ENCODE measurements at regions not wholly inside any gene's neighbourhood (a gene's known extent, or its start where the extent isn't known, plus 50 kb on each side); places are given as distances from the start of the nearest gene placed in this dataset.
"Not testable (repeated sequence)": the region's sequence is repeated elsewhere in the genome, so short reads cannot be mapped to it uniquely, and the experiment has no call there.

GRCh38 chr22:10685436-10685835 lies 4842.6 kb upstream of the OR11H1 start:
- H3K27ac ChIP-seq (ENCODE audit: low read length); H3K4me1 ChIP-seq (ENCODE audit: low read length); H3K4me2 ChIP-seq (ENCODE audit: low read depth, low read length, poor library complexity, severe bottlenecking); H3K9ac ChIP-seq (ENCODE audit: low read length); H3K79me2 ChIP-seq (ENCODE audit: low read length); DNase-seq; H3K27me3 ChIP-seq (ENCODE audit: low read length); H3K9me2 ChIP-seq (replicated peaks; ENCODE audit: insufficient read depth, low read length); H4K20me1 ChIP-seq (ENCODE audit: insufficient read depth, low read depth, low read length); H3K9me3 ChIP-seq (ENCODE audit: low read length); H3K4me3 ChIP-seq (ENCODE audit: low read length); H2AFZ ChIP-seq (ENCODE audit: low read length); H3K36me3 ChIP-seq (ENCODE audit: insufficient read depth, low read length): not testable (repeated sequence)

- not testable (repeated sequence) for H3K27me3 ChIP-seq (ENCODE audit: low read length); H3K4me2 ChIP-seq (ENCODE audit: low read depth, low read length, poor library complexity, severe bottlenecking); H3K27ac ChIP-seq (ENCODE audit: low read length); H3K9me3 ChIP-seq (ENCODE audit: low read length); H3K9me2 ChIP-seq (replicated peaks; ENCODE audit: insufficient read depth, low read length); DNase-seq; H3K4me1 ChIP-seq (ENCODE audit: low read length); H3K36me3 ChIP-seq (ENCODE audit: insufficient read depth, low read length); H4K20me1 ChIP-seq (ENCODE audit: insufficient read depth, low read depth, low read length); H3K79me2 ChIP-seq (ENCODE audit: low read length); H3K9ac ChIP-seq (ENCODE audit: low read length); H3K4me3 ChIP-seq (ENCODE audit: low read length); H2AFZ ChIP-seq (ENCODE audit: low read length)
Observed at GRCh38 chr22:10687256-10687655, 4840.7 kb upstream of the OR11H1 start.

GRCh38 chr22:10698836-10699235 lies 4829.2 kb upstream of the OR11H1 start:
- H3K4me3 ChIP-seq (ENCODE audit: low read length); H3K4me2 ChIP-seq (ENCODE audit: low read depth, low read length, poor library complexity, severe bottlenecking); H4K20me1 ChIP-seq (ENCODE audit: insufficient read depth, low read depth, low read length); H3K27me3 ChIP-seq (ENCODE audit: low read length); H3K9me3 ChIP-seq (ENCODE audit: low read length); H3K9me2 ChIP-seq (replicated peaks; ENCODE audit: insufficient read depth, low read length); DNase-seq; H3K79me2 ChIP-seq (ENCODE audit: low read length); H3K4me1 ChIP-seq (ENCODE audit: low read length); H2AFZ ChIP-seq (ENCODE audit: low read length); H3K9ac ChIP-seq (ENCODE audit: low read length); H3K27ac ChIP-seq (ENCODE audit: low read length); H3K36me3 ChIP-seq (ENCODE audit: insufficient read depth, low read length): not testable (repeated sequence)

- H3K9me2 ChIP-seq (replicated peaks; ENCODE audit: insufficient read depth, low read length); H3K27me3 ChIP-seq (ENCODE audit: low read length); H3K9me3 ChIP-seq (ENCODE audit: low read length); H3K79me2 ChIP-seq (ENCODE audit: low read length); H3K4me2 ChIP-seq (ENCODE audit: low read depth, low read length, poor library complexity, severe bottlenecking); H3K27ac ChIP-seq (ENCODE audit: low read length); H3K36me3 ChIP-seq (ENCODE audit: insufficient read depth, low read length); H3K4me3 ChIP-seq (ENCODE audit: low read length); H3K9ac ChIP-seq (ENCODE audit: low read length); H3K4me1 ChIP-seq (ENCODE audit: low read length); H4K20me1 ChIP-seq (ENCODE audit: insufficient read depth, low read depth, low read length); H2AFZ ChIP-seq (ENCODE audit: low read length); DNase-seq: not testable (repeated sequence)
Observed at GRCh38 chr22:10699301-10700097, 4828.5 kb upstream of the OR11H1 start.

GRCh38 chr22:10708175-10708574 lies 4819.8 kb upstream of the OR11H1 start:
- H3K9me3 ChIP-seq (ENCODE audit: low read length): peaks cover 16% of the 10 kb centered on the region
- not testable (repeated sequence) for H2AFZ ChIP-seq (ENCODE audit: low read length); H3K79me2 ChIP-seq (ENCODE audit: low read length); H3K27me3 ChIP-seq (ENCODE audit: low read length); H4K20me1 ChIP-seq (ENCODE audit: insufficient read depth, low read depth, low read length); H3K27ac ChIP-seq (ENCODE audit: low read length); H3K4me1 ChIP-seq (ENCODE audit: low read length); H3K4me2 ChIP-seq (ENCODE audit: low read depth, low read length, poor library complexity, severe bottlenecking); H3K36me3 ChIP-seq (ENCODE audit: insufficient read depth, low read length); H3K4me3 ChIP-seq (ENCODE audit: low read length); H3K9me2 ChIP-seq (replicated peaks; ENCODE audit: insufficient read depth, low read length); H3K9ac ChIP-seq (ENCODE audit: low read length); DNase-seq

GRCh38 chr22:10710923-10711322 lies 4817.1 kb upstream of the OR11H1 start:
- H2AFZ ChIP-seq (ENCODE audit: low read length); H3K27ac ChIP-seq (ENCODE audit: low read length); H3K27me3 ChIP-seq (ENCODE audit: low read length); H3K4me2 ChIP-seq (ENCODE audit: low read depth, low read length, poor library complexity, severe bottlenecking); H3K4me1 ChIP-seq (ENCODE audit: low read length); H3K79me2 ChIP-seq (ENCODE audit: low read length); H3K9me2 ChIP-seq (replicated peaks; ENCODE audit: insufficient read depth, low read length); DNase-seq; H3K9ac ChIP-seq (ENCODE audit: low read length); H4K20me1 ChIP-seq (ENCODE audit: insufficient read depth, low read depth, low read length); H3K36me3 ChIP-seq (ENCODE audit: insufficient read depth, low read length); H3K4me3 ChIP-seq (ENCODE audit: low read length): not testable (repeated sequence)
- H3K9me3 ChIP-seq (ENCODE audit: low read length): peaks cover 35% of the 10 kb centered on the region

GRCh38 chr22:10722804-10723203 lies 4805.2 kb upstream of the OR11H1 start:
- H3K9me2 ChIP-seq (replicated peaks; ENCODE audit: insufficient read depth, low read length); H4K20me1 ChIP-seq (ENCODE audit: insufficient read depth, low read depth, low read length); H3K9ac ChIP-seq (ENCODE audit: low read length); H3K27ac ChIP-seq (ENCODE audit: low read length); H2AFZ ChIP-seq (ENCODE audit: low read length); H3K27me3 ChIP-seq (ENCODE audit: low read length); H3K4me1 ChIP-seq (ENCODE audit: low read length); DNase-seq; H3K79me2 ChIP-seq (ENCODE audit: low read length); H3K4me2 ChIP-seq (ENCODE audit: low read depth, low read length, poor library complexity, severe bottlenecking); H3K36me3 ChIP-seq (ENCODE audit: insufficient read depth, low read length): not testable (repeated sequence)
- Histone ChIP-seq H3K4me3 (ENCODE audit: low read length) (0 out of 2 replicates have a peak overlapping the region, but pooled peaks have one; percentile 2), H3K9me3 (ENCODE audit: low read length) (peaks cover 42% of the 10 kb centered on the region)

GRCh38 chr22:10723966-10724365 lies 4804.0 kb upstream of the OR11H1 start:
- H3K27ac ChIP-seq (ENCODE audit: low read length): not testable (repeated sequence)

More at GRCh38 chr22:10723966-10724365, 4804.0 kb upstream of the OR11H1 start:
- H3K9me3 ChIP-seq (ENCODE audit: low read length): peaks cover 45% of the 10 kb centered on the region
- H3K27me3 ChIP-seq (ENCODE audit: low read length); H3K4me2 ChIP-seq (ENCODE audit: low read depth, low read length, poor library complexity, severe bottlenecking); H3K9me2 ChIP-seq (replicated peaks; ENCODE audit: insufficient read depth, low read length); H4K20me1 ChIP-seq (ENCODE audit: insufficient read depth, low read depth, low read length); H2AFZ ChIP-seq (ENCODE audit: low read length); H3K36me3 ChIP-seq (ENCODE audit: insufficient read depth, low read length); H3K79me2 ChIP-seq (ENCODE audit: low read length); H3K4me3 ChIP-seq (ENCODE audit: low read length); H3K4me1 ChIP-seq (ENCODE audit: low read length); H3K9ac ChIP-seq (ENCODE audit: low read length): not testable (repeated sequence)
- DNase-seq: peak; percentile 24
